ENCODE measurements at regions not wholly inside any gene's neighbourhood (a gene's known extent, or its start where the extent isn't known, plus 50 kb on each side); places are given as distances from the start of the nearest gene placed in this dataset.

- TF ChIP-seq POLR2A (IDR thresholded peaks at IDR 0.05): no peak
- TF ChIP-seq, protein P1, sequence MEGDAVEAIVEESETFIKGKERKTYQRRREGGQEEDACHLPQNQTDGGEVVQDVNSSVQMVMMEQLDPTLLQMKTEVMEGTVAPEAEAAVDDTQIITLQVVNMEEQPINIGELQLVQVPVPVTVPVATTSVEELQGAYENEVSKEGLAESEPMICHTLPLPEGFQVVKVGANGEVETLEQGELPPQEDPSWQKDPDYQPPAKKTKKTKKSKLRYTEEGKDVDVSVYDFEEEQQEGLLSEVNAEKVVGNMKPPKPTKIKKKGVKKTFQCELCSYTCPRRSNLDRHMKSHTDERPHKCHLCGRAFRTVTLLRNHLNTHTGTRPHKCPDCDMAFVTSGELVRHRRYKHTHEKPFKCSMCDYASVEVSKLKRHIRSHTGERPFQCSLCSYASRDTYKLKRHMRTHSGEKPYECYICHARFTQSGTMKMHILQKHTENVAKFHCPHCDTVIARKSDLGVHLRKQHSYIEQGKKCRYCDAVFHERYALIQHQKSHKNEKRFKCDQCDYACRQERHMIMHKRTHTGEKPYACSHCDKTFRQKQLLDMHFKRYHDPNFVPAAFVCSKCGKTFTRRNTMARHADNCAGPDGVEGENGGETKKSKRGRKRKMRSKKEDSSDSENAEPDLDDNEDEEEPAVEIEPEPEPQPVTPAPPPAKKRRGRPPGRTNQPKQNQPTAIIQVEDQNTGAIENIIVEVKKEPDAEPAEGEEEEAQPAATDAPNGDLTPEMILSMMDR (IDR thresholded peaks at IDR 0.05): no peak
These were observed 73.6 kb upstream of the RND3 start for GRCh38 chr2:150561076-150561475.

Data from testis (tissue), 2 donors.